ENCODE measurements at regions not wholly inside any gene's neighbourhood (a gene's known extent, or its start where the extent isn't known, plus 50 kb on each side); places are given as distances from the start of the nearest gene placed in this dataset.

DNA sequence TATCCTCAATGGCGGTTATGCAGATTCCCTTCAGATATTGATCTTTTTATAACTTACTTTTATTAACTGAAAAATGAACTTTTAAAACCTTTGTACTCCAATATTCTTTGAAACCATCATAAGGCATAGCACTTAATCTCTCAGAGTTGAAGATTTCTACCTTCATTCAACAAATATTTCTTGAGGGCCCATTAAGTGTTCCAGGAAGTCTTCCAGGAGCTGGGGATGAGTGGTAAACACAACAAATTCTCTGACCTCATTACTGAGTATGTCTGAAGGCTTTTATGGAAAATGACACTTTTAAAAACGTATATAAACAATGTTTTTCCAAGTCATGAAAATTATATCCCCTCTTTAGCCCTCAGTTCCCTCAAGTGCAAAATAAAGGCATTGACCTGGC, 575.3 kb upstream of the IL12A start:
- TF ChIP-seq POLR2A (IDR thresholded peaks at IDR 0.05; ENCODE audit: low read depth, low read length) (no peak), TAF1 (IDR thresholded peaks at IDR 0.05; ENCODE audit: low read depth, low read length) (no peak), POLR2AphosphoS5 (IDR thresholded peaks at IDR 0.05; ENCODE audit: low read depth, low read length) (no peak), POU2F2 (IDR thresholded peaks at IDR 0.05; ENCODE audit: low read depth, low read length) (no peak)
